ENCODE measurements at regions not wholly inside any gene's neighbourhood (a gene's known extent, or its start where the extent isn't known, plus 50 kb on each side); places are given as distances from the start of the nearest gene placed in this dataset.

DNA sequence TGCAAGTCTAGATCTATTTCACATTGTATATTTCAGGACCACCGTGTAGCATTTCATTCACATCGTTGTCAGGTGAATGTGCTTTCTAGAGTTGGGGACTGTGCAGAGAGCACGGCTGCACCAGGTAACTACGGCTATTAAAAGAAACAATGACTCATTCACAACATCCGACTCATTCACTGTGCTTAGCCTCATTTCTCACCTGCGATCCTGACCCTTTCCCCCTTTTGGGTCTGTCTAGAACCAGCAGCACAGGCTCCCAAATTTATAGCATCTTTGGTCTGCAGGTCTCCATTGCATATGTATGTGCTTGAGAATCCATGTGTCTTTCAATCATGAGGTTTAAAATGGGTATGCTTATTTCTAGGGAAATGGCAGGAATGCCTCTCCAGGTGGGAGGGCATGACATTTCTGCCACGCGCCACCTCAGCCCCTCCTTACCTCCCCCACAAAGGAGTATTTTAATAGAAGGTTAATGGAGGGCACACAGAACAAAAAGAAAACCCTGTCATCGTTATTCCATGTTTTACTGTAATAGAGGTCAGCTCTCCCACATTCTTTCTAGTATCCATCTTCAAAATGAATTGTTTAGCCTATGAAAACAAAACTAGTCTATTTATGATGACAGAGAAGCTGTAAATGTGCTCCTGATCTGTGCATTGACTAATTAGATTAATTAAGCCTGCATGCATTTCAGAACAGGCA, 246.7 kb upstream of the EPHA4 start:
- Mint-ChIP-seq H3K4me1 (no peaks in the 10 kb centered on the region), H3K9me3 (peaks cover 3% of the 10 kb centered on the region in 3 donors), H3K27ac (no peak overlapping the region), H3K36me3 (no peaks in the 10 kb centered on the region), H3K27me3 (peaks cover 1% of the 10 kb centered on the region), H3K4me3 (no peak overlapping the region)

GRCh38 chr2:221817878-221818277, 245.8 kb upstream of the EPHA4 start:
- no peak overlapping the region for H3K4me3 Mint-ChIP-seq
- H3K27me3 Mint-ChIP-seq: peaks cover 1% of the 10 kb centered on the region
- H3K36me3 Mint-ChIP-seq: no peaks in the 10 kb centered on the region
- H3K4me1 Mint-ChIP-seq: no peaks in the 10 kb centered on the region
- peak overlapping the region in 1 of 3 donors; percentile 22 for H3K27ac Mint-ChIP-seq
- peaks cover 3% of the 10 kb centered on the region in 3 donors for H3K9me3 Mint-ChIP-seq

- peaks cover 3% of the 10 kb centered on the region in 3 donors for H3K9me3 Mint-ChIP-seq
- no peak overlapping the region for H3K27ac Mint-ChIP-seq
- peaks cover 1% of the 10 kb centered on the region for H3K27me3 Mint-ChIP-seq
- H3K4me3 Mint-ChIP-seq: no peak overlapping the region
- H3K36me3 Mint-ChIP-seq: no peaks in the 10 kb centered on the region
- H3K4me1 Mint-ChIP-seq: no peaks in the 10 kb centered on the region
Measured at GRCh38 chr2:221817052-221817451, 244.9 kb upstream of the EPHA4 start.

- H3K27ac Mint-ChIP-seq: no peak overlapping the region
- H3K4me3 Mint-ChIP-seq: no peak overlapping the region
- peaks cover 3% of the 10 kb centered on the region in 3 donors for H3K9me3 Mint-ChIP-seq
- H3K27me3 Mint-ChIP-seq: peaks cover 1% of the 10 kb centered on the region
- no peaks in the 10 kb centered on the region for H3K36me3 Mint-ChIP-seq
- H3K4me1 Mint-ChIP-seq: no peaks in the 10 kb centered on the region
Measured at GRCh38 chr2:221816566-221816965, 244.5 kb upstream of the EPHA4 start.

GRCh38 chr2:221810650-221811049, 238.5 kb upstream of the EPHA4 start:
- Mint-ChIP-seq H3K27ac (no peak overlapping the region), H3K36me3 (no peaks in the 10 kb centered on the region), H3K4me3 (no peak overlapping the region), H3K9me3 (peaks cover 0 to 3% (median 3%) of the 10 kb centered on the region in 3 donors), H3K27me3 (no peaks in the 10 kb centered on the region), H3K4me1 (no peaks in the 10 kb centered on the region)

DNA sequence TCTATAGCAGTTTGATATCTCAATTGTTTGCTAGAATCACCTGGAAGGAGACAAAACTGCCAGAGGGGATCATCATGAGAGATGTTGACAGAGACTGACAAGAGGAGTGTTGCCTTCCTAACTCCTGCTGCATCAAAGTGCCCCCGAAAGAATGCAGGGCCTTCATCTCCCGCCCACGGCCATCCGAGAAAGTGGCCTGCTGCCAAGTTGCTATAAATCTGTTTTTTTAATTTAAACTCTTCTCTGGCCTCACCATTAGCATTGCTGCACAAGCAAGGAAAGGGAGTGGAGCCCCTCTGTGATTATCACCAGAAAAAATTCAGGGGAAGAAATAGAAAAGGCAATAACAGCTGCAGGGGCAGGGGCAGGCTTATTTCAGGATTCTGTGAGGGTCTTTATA, 238.1 kb upstream of the EPHA4 start:
- H3K27ac Mint-ChIP-seq: no peak overlapping the region
- H3K36me3 Mint-ChIP-seq: no peaks in the 10 kb centered on the region
- H3K9me3 Mint-ChIP-seq: peaks cover 0 to 3% (median 3%) of the 10 kb centered on the region in 3 donors
- H3K4me3 Mint-ChIP-seq: no peak overlapping the region
- no peaks in the 10 kb centered on the region for H3K4me1 Mint-ChIP-seq
- no peaks in the 10 kb centered on the region for H3K27me3 Mint-ChIP-seq

GRCh38 chr2:221808488-221808887, 236.4 kb upstream of the EPHA4 start:
- Mint-ChIP-seq H3K27me3 (no peaks in the 10 kb centered on the region), H3K4me3 (peak overlapping the region in 1 of 4 donors; percentile 32), H3K27ac (peak overlapping the region in 1 of 3 donors; percentile 3), H3K4me1 (no peaks in the 10 kb centered on the region), H3K9me3 (peaks cover 0 to 1% (median 0%) of the 10 kb centered on the region in 3 donors), H3K36me3 (no peaks in the 10 kb centered on the region)

- Mint-ChIP-seq H3K27ac (no peak overlapping the region), H3K27me3 (no peaks in the 10 kb centered on the region), H3K4me1 (no peaks in the 10 kb centered on the region), H3K36me3 (no peaks in the 10 kb centered on the region), H3K9me3 (peaks cover 0 to 1% (median 0%) of the 10 kb centered on the region in 3 donors), H3K4me3 (no peak overlapping the region)
Measured at GRCh38 chr2:221807706-221808105, 235.6 kb upstream of the EPHA4 start.

DNA sequence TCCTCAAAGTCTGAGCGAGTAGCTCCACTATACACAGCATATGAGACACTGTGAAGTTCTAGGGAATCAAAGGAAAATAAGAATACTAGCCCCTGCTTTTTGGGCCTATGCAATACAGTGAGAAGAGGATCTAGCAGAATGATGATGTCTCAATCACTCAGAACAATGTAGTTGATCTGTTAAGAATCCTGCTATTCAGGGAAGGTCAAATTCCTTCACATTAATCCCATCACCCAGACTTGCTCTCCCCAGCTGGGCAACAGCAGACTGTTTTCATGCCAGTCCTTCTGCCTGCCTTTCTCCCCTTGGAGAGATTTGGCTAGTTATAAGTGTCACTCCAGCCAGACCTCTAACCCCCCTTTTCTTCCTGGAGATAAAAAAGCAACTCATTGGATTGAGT, 230.0 kb upstream of the EPHA4 start:
- Mint-ChIP-seq H3K27ac (no peak overlapping the region), H3K4me1 (no peaks in the 10 kb centered on the region), H3K27me3 (no peaks in the 10 kb centered on the region), H3K36me3 (no peaks in the 10 kb centered on the region), H3K4me3 (no peak overlapping the region), H3K9me3 (peaks cover 0 to 2% (median 2%) of the 10 kb centered on the region in 3 donors)

DNA sequence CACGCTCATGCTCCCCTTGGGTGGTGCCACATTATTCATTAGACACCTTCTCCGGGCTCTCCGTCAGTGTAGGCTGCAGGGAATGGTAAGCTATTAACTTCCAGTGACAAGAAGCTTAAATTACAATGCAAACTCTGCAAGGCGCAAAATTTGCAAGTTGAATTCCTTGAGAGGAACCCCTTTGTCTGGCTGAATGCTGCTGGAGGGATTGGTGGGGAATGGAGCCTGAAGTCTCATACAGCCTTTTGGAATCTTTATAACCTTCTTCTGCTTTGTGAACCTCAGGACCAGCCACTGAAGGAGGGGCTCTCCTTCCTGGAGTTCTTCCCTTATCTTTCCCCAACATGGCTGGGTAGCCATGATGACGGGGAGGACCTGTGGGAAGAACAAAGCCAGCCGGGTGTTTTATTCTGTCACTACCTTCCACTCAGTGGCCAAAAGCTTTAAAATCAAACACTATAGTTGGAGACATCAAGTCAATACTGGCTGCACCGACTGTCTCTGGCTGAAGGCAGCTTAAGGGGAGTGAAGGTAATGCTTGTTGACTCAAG, 220.9 kb upstream of the EPHA4 start:
- Mint-ChIP-seq H3K4me3 (no peak overlapping the region), H3K27me3 (no peaks in the 10 kb centered on the region), H3K27ac (no peak overlapping the region), H3K4me1 (no peaks in the 10 kb centered on the region), H3K36me3 (no peaks in the 10 kb centered on the region), H3K9me3 (peaks cover 0 to 5% (median 3%) of the 10 kb centered on the region in 3 donors)

GRCh38 chr2:221791844-221792243, 219.7 kb upstream of the EPHA4 start:
- Mint-ChIP-seq H3K36me3 (no peaks in the 10 kb centered on the region), H3K4me1 (no peaks in the 10 kb centered on the region), H3K27me3 (no peaks in the 10 kb centered on the region), H3K27ac (no peak overlapping the region), H3K4me3 (no peak overlapping the region), H3K9me3 (peaks cover 0 to 5% (median 3%) of the 10 kb centered on the region in 3 donors)

- Mint-ChIP-seq H3K27me3 (no peaks in the 10 kb centered on the region), H3K9me3 (peaks cover 0 to 3% (median 3%) of the 10 kb centered on the region in 3 donors), H3K27ac (no peak overlapping the region), H3K36me3 (no peaks in the 10 kb centered on the region), H3K4me1 (no peaks in the 10 kb centered on the region), H3K4me3 (peak overlapping the region in 1 of 4 donors; percentile 36)
Measured at GRCh38 chr2:221787561-221787960, 215.5 kb upstream of the EPHA4 start.

DNA sequence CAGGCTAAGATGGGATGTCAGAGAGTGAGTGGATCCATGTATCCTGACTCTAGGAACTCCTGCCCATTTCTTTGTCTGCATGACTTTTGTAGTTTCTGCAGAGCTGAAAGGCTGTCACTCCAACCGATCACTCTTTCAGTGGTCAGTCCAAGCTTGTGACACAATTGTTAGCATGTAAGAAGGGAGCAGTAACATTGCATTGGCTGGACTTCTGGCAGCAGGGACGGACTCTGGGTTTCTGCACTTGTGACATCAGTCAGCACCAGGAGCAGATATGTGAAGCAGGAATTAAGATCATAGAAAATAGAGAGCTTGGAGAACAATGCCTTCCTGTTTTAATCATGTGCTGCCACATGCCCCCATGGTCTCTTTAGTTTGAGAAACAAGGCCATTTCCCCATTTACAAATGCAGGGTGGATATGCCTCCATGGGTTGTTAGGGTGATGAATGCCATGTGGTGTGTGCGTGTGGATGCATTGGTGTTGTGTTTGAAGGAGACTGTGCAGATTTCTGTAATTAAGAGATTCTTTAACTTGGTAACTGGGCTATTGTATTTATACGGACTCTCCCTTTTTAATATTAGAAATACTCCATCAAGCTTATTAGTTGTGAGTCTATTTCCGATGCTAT, 214.3 kb upstream of the EPHA4 start:
- Mint-ChIP-seq H3K4me3 (no peak overlapping the region), H3K27ac (no peak overlapping the region), H3K4me1 (no peaks in the 10 kb centered on the region), H3K36me3 (no peaks in the 10 kb centered on the region), H3K27me3 (no peaks in the 10 kb centered on the region), H3K9me3 (peaks cover 0 to 3% (median 2%) of the 10 kb centered on the region in 3 donors)

DNA sequence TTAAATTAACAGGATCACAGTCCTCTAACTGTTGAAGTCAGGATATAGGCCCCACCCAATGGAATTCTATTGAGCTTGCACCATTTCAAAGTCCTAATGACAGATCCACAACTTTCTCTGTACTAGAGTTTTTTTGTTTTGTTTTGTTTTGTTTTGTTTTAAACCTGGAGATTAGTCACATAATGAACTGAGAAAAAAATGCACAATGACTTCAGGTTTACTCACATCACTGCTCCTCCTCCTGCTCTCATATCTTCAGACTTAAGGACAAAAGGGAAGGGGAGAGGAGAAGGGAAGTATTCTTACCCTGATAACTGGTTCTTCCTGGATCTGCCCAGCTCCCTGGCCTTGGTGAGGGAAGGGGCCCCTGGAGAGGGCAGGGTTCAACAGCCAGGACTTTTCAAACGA, 208.2 kb upstream of the EPHA4 start:
- H3K4me1 Mint-ChIP-seq: no peaks in the 10 kb centered on the region
- H3K4me3 Mint-ChIP-seq: no peak overlapping the region
- no peaks in the 10 kb centered on the region for H3K27me3 Mint-ChIP-seq
- H3K9me3 Mint-ChIP-seq: no peaks in the 10 kb centered on the region
- no peaks in the 10 kb centered on the region for H3K36me3 Mint-ChIP-seq
- no peak overlapping the region for H3K27ac Mint-ChIP-seq

GRCh38 chr2:221779614-221780067, 207.5 kb upstream of the EPHA4 start:
- Mint-ChIP-seq H3K9me3 (no peaks in the 10 kb centered on the region), H3K27me3 (no peaks in the 10 kb centered on the region), H3K27ac (no peak overlapping the region), H3K4me1 (no peaks in the 10 kb centered on the region), H3K4me3 (no peak overlapping the region), H3K36me3 (no peaks in the 10 kb centered on the region)

- Mint-ChIP-seq H3K27me3 (no peaks in the 10 kb centered on the region), H3K36me3 (no peaks in the 10 kb centered on the region), H3K4me1 (no peaks in the 10 kb centered on the region)
Measured at GRCh38 chr2:221778025-221778424, 205.9 kb upstream of the EPHA4 start.

More at GRCh38 chr2:221778025-221778424, 205.9 kb upstream of the EPHA4 start:
- Mint-ChIP-seq H3K4me3 (no peak overlapping the region), H3K9me3 (no peaks in the 10 kb centered on the region), H3K27ac (no peak overlapping the region)

Data from IgD-negative memory B cell (primary cell).